GM21515 (cell line): ENCODE measurements at regions not wholly inside any gene's neighbourhood (a gene's known extent, or its start where the extent isn't known, plus 50 kb on each side); places are given as distances from the start of the nearest gene placed in this dataset.
"Not testable (repeated sequence)": the region's sequence is repeated elsewhere in the genome, so short reads cannot be mapped to it uniquely, and the experiment has no call there.

Experiments
- ATAC-seq: cut with Tn5 transposase; IDR thresholded peaks from one replicate; pipeline ENCODE4 v1.9.1; 2021; ENCODE audit not compliant: unreplicated experiment

DNA sequence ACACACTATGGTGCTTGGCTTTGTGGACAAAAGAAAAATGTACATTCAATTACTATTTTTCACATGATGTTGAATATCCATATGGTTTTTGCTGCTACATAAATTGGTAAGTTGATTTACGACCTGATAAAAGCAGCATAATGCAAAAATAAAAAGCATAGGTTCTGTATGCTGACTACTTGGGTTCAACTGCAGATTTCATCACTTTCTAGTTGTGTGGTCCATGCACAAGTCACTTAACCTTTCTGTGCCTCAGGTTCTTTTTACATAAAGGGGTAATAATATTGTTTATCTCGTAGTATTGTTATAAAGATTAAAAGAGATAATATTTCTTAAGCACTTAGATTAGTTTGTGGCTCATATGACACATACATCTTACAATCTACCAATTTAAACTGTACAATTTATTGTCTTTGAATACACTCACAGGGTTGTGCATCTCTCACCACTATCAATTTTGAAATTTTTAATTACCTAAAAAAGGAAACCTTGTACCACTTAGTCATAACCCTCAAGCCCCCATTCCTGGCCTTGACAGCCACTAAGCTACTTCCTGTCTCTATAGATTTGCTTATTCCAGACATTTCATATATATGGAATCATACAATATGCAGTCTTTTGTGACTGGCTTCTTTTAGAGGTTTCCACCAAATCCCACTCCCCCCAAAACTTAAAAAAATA is 1443.9 kb downstream of the SUCLG1 start:
- no peak for ATAC-seq

DNA sequence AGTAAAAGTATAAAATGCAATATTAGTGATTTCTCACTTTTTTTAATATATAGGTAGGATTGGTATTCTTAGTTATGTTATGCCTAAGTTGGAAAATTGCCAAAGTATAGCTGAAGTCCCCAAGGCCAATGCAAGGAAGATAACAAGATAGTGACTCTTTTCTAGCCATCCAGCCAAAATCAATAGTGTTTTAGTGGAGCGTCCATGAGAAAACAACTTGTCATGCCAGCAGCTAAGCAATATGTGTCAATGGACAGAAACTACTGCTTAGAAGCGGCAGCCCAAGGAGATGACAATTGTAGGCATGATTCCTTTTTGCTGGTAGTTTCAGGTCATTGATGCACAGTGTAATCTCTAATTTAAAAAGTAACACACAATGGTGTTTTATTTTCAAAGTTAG is 1444.6 kb downstream of the SUCLG1 start:
- ATAC-seq = no peak

DNA sequence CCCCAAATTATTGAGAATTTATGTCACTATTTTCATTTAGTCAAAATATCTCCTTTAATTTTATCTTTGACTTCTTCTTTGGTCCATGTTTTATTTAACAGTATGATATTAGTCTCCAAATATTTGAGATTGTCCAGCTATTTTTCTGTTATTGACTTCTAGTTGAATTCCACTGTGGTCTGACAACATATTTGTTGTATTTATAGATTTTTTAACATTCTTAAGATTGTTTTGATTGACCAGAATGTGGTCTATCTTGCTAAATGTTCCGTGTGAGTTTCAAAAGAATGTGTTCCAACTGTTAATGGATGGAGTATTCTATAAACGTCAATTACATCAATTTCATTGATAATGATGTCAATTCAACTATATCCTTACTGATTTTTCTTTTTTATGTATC is 1452.1 kb downstream of the SUCLG1 start:
- no peak for ATAC-seq

DNA sequence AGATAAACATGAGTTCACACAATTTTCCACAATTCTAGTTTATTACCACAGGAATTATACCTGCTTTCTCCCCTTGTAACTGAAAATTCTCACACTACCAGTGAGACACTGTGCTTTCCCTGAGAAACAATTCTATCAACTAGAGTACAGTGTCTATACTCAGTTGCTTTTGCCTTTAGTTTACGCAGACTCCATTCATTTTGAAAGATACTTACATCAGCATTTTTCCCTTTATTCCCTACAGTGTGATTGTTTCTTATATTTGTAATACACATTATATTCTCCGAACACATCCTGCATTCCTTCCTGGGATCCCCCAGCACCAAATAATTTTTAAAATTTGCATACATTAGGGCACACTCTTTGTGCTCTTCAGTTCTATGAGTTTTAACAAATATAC is 1455.5 kb downstream of the SUCLG1 start:
- ATAC-seq = no peak

DNA sequence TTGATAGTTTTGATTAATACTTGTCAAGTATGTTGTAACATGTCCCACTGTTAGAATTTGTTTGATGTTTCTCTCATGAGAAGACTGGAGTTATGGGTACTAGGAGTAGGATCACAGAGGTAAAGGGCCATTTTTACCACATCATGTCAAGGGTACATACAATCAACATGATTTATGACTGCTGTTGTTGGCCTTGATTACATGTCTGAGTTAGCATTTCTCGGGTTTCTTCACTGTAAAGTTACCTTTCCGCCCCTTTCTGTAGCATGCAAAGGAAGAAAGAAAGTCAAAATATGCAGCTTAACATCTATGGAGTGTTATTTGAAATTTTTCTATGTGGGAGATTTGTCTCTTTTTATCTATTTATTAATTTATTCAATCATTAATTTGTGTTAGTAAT is 1456.4 kb downstream of the SUCLG1 start:
- ATAC-seq = no peak

DNA sequence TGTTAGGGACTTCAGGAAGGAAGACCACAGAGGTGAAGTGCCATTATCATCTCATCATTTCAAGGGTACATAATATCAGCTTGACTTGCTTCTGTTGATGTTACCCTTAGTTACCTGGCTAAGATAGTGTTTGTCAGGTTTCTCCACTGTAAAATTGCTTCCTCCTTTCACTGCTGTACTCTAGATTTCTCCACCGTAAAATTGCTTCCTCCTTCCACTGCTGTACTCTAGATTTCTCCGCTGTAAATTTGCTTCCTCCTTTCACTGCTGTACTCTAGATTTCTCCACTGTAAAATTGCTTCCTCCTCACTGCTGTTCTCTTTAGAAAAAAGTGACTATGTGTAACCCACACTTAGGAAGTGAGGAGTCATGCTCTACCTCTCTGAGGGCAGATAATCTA is 1460.3 kb downstream of the SUCLG1 start:
- no peak for ATAC-seq

DNA sequence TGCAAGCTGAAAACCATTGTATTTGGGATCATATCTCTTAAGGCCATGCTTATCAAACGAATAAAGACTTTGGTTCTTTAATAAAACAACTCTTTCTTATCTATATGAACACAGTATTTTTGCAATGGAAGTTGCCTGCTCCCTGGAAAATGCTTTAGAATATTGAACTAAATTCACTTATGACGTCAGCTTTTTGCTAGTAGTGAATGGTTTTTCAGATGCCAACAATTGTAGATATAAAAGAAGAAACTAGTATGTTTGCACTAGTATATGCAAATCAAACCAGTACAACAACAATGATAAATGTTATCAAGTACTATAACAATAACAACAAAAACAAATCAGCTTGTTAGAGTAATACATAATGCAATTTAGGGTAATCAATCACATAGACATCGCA is 1462.9 kb downstream of the SUCLG1 start:
- ATAC-seq = no peak

DNA sequence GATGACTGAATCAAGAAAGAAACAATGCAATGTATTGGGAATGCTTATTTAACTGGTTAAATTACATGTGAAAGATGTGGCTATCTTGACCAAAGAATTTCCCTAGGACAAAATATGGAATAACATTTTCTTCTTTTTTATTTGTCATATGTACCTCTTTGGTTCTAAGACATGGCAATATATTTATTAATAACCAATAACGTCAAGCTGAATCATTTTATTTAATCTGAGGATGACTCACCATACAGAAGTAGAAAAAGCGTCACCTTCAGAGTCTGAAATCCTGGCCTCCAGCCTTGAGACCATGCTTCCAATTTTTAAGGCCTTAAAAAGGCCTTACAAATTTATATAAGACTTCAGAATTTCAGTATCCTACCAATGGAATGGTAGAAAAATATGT is 1464.9 kb downstream of the SUCLG1 start:
- no peak for ATAC-seq

DNA sequence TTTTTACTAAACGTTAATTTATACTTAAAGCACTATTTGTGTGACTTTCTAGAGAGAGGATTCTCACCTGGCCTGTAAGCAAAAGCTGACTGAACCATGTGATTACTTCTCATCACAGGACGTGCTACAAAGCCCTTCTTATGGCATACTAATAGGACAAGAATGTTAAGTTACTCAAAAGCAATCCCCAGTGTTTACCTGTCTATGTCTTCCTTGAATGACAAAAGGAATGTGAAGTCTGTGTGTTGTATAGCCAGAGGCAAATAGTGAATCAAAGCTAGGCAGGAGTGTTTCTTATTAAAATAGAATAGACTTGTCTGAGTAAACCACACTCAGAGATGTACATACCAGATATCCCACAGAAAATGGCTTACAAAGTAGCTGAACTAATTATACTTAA is 1465.5 kb downstream of the SUCLG1 start:
- no peak for ATAC-seq

DNA sequence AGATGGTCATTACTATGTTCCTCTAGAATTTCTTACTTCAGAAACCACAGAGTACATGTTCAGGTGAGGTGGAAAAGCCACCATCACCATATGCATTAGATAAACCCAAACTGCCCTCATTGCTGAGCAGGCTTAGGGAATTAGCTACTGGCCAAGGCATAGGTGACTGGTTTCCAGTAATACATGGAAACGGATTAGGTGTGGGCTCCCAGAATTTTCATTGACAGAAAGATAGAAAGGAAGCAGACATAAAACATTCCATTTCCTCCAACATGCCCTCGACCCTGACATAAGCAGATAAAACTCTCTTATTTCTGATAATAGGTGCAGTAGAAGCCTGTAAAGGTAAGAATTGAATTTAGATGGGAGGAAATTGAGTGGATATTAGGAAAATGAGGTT is 1466.1 kb downstream of the SUCLG1 start:
- ATAC-seq = no peak

DNA sequence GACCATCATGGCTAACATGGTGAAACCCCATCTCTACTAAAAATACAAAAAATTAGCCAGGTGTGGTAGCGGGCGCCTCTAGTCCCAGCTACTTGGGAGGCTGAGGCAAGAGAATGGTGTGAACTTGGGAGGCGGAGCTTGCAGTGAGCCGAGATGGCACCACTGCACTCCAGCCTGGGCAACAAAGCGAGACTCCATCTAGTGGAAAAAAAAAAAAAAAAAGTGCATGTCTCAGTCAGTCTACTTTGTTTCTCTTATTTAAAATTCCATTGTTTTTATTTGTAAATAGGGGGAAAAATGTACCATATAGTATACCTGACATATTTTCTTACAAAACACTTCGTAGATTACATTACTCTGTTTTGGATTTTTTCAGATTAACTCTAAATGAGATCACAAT is 1471.4 kb downstream of the SUCLG1 start:
- ATAC-seq = not testable (repeated sequence)

DNA sequence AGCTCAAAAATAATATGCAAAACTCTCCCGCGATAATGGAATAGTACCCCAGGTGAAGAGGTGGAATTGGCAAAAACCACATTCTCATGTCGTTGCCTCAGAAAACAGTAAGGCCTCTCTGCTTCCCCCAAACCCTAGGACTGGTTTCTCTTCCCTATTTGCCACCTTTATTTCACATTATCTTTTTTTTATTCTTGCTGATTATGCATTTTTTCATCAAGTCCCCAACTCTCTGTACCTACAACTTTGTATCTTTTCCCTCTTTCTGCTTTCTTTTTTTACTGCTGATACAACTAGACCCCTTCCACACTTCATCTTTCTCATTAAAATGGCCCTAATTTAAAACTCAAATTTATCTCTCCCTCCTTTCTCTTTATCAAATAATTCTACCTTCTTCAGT is 1472.2 kb downstream of the SUCLG1 start:
- no peak for ATAC-seq

DNA sequence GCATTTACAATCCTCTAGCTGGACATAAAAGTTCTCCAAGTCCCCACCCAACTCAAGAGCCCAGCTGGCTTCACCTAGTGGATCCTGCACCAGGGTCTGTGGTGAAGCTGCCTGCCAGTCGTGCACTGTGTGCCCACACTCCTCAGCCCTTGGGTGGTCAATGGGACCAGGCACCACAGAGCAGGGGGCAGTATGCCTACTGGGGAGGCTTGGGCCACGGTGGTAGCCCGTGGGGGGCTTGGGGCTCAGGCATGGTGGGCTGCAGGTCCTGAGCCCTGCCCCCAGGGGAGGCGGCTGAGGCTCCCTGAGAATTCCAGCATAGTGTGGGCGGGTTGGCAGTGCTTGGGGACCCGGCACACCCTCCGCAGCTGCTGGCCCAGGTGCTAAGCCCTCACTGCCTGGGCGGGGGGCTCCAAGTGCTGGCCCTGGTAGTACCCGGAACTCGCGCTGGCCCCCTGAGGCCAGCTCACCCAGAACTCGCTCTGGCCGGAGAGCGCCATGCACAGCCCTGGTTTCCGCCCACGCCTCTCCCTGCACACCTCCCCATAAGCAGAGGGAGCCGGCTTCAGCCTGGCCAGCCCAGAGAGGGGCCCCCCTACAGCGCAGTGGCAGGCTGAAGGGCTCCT is 1473.4 kb downstream of the SUCLG1 start:
- no peak for ATAC-seq

DNA sequence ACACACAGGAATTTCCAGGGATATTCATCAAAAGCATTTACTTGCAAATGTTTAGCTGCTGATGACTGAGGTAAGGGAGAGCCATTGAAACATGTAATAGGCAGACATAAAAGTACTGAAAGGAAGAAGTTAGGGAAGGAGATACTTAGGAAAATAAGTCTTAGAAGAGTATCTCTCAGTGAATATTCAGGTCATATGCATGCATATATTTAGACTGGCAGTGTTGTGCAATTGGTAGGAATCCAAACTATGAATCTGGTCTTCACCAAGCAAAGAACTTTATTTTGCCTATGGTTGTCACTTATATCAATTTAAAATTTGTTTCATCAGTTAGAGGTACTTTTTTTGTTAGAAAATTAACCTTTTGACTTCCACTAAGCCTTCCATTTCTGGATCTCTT is 1490.7 kb downstream of the SUCLG1 start:
- ATAC-seq = no peak

DNA sequence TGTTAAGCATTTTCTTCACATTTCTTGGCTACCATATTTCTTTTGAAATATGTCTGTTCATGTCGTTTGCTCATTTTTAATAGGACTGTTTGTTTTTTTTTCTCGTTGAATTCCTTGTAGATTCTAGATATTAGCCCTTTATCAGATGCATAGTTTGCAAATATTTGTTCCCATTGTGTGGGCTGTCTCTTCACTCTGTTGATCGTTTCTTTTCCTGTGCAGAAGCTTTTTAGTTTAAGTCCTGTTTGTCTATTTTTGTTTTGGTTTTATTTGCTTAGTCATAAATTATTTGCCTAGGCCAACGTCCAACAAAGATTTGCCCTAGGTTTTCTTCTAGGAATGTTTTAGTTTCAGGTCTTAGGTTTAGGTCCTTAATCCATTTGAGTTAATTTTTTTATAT is 1494.7 kb downstream of the SUCLG1 start:
- ATAC-seq = no peak

DNA sequence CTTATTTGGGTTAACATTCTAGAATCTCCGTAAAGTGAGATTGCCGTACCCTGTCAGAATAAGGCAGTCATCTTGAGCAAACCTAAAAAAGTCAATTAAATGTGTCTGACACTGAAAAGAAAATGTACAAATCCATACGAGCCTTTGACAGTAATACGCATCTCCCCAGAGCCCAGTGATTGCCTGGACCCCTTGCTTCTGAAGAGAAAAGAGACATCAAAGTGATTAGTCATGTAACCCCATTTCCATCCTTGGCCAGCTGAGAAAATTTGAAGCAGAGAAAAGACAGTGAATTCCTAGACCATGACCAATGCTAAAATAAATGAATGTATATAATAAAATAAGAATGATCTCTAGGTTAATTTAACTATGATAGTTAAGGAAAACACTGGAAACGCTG is 1499.4 kb downstream of the SUCLG1 start:
- ATAC-seq = no peak

DNA sequence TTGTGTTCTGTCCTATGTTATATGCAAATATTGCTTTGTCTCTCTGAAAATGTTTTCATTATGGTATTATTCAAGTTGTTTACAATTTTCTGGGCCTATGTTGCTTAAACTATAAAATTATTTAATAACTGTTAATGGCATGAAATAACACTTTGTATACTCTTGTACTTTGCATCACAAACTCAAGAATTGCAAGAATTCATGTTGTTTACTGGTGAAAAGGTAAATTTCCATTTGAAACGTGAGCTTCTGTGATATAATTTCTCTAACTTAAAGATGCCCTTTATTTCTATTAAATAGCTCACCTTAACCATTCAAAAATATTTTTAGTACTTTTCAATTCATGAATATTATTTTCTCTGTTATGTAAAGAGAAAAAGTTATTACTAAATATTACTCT is 1504.2 kb downstream of the SUCLG1 start:
- ATAC-seq = no peak

DNA sequence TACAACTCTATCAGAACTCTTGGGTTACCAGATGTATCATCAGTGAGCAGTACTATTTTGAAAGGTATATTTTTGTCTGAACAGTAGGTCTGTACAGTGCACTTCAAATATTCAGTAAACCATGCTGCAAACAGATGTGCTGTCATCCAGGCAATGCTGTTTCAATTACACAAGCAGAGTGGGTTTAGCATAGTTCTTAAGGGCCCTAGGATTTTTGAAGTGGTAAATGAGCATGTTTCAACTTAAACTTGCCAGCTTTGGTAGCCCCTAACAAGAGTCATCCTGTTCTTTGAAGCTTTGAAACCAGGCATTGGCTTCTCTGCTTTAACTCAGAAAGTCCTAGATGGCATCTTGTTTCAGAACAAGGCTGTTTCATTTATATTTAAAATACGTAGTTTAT is 1519.9 kb downstream of the SUCLG1 start:
- ATAC-seq = no peak

DNA sequence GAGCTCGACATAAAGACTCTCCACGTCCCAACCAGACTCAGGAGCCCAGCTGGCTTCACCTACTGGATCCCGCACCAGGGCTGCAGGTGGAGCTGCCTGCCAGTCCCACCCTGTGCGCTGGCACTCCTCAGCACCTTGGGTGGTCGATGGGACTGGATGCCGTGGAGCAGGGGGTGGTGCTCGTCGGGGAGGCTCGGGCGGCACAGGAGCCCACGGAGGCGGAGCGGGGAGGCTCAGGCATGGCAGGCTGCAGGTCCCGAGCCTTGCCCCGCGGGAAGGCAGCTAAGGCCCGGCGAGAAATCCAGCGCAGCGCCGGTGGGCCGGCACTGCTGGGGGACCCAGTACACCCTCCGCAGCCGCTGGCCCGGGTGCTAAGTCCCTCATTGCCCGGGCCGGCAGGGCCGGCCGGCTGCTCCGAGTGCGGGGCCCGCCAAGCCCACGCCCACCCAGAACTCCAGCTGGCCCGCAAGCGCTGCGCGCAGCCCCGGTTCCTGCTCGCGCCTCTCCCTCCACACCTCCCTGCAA is 1520.7 kb downstream of the SUCLG1 start:
- ATAC-seq = not testable (repeated sequence)

DNA sequence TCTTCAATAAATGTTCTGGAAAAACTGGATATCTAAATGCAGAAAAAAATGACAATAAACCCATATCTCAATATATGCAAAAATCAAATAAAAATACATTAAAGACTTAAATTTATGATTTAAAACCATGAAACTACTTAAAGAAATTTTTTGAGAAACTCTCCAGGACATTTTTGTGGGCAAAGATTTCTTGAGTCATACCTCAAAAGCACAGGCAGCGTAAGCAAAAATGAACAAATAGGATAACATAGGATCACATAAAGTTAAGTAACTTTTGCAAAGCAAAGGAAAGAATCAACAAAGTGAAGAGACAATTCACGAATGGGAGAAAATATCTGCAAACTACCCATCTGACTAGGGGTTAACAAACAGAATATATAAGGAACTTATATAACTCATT is 1545.5 kb downstream of the SUCLG1 start:
- ATAC-seq = no peak

DNA sequence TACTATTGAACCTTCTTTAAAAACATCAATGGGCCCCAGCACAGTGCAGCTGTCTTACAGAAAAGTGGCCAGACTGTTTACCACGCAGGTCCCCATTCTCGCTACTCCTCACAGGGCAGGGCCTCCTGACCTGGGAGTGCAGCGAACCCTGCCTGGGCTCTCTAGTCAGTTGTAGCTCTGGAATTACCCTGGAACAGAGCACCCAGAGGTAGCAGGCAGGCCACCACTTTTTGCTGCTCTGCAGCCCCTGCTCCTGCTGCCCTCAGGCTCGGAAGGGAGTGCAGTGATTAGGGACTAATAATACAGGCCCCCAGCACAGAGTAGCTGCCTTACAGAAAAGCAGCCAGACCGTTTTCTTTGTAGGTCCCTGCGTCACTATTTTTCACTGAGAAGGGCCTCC is 1563.0 kb downstream of the SUCLG1 start:
- ATAC-seq = no peak

DNA sequence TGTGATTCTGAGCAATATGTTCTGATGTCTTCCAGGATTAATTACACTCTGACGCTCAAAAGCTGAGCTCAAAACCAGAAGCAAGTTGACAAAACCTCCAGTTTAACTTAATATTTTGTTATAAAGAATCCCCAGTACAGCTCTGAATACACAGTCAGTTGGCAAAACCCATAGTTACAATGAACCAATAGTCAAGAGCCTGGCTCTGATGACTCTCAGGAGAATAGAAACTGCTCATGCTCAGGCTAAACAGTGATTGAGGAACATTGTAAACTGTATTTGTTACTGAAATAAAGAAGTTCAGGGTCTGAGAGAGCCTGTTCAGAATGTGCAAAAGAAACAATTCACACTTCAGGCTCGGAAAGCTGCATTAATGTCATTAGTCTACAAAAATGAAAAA is 1565.9 kb downstream of the SUCLG1 start:
- ATAC-seq = no peak

DNA sequence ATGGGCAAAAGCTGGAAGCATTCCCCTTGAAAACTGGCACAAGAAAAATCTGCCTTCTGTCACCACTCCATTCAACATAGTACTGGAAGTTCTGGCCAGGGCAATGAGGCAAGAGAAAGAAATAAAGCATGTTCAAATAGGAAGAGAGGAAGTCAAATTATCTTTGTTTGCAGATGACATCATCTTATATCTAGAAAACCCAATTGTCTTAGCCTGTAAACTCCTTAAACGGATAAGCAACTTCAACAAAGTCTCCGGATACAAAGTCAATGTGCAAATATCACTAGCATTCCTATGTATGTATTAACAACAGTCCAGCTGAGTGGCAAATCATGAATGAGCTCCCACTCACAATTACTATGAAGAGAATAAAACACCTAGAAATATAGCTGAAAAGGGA is 1579.3 kb downstream of the SUCLG1 start:
- no peak for ATAC-seq
